Ishikawa (cell line): ENCODE measurements at regions not wholly inside any gene's neighbourhood (a gene's known extent, or its start where the extent isn't known, plus 50 kb on each side); places are given as distances from the start of the nearest gene placed in this dataset.

Experiments
- CREB1 ChIP-seq: IDR thresholded peaks from 2 replicates; pipeline ENCODE4 v1.6.1; 2012; ENCODE audit warnings: low read depth
- EP300 ChIP-seq: IDR thresholded peaks from 2 replicates; pipeline ENCODE4 v1.6.1; 2012; ENCODE audit warnings: borderline replicate concordance
- MAX ChIP-seq: IDR thresholded peaks from 2 replicates; pipeline ENCODE4 v1.6.1; 2012
- RAD21 ChIP-seq: IDR thresholded peaks from 2 replicates; pipeline ENCODE4 v1.6.1; 2012; ENCODE audit warnings: low read depth
- TAF1 ChIP-seq: IDR thresholded peaks from 2 replicates; pipeline ENCODE4 v1.6.1; 2012; ENCODE audit warnings: low read depth, mild to moderate bottlenecking
- TCF12 ChIP-seq: IDR thresholded peaks from 2 replicates; pipeline ENCODE4 v1.6.1; 2012; ENCODE audit warnings: low read depth
- TF ChIP-seq, protein P1 (sequence below): IDR thresholded peaks from 2 replicates; pipeline ENCODE4 v1.6.1; 2012; ENCODE audit warnings: low read depth, mild to moderate bottlenecking

DNA sequence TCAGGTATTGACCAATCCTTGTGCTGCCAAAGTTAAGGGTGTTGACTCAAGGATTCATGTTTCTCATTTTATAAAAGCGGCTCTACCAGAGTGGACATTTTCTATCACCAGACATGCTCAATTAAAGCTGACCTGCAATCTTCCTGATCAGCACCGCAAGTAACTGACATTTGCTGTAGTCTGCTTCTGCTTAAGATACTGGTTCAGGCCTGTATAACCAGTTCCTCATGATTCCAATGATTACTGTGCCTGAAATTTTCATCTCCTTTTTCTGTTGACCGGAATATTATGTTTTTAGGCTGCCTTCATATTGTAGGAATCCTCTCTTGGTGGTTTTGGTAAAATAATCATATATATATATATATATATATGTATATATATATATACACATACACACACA, 160.2 kb upstream of the SPIN4 start:
- TF ChIP-seq, protein P1, sequence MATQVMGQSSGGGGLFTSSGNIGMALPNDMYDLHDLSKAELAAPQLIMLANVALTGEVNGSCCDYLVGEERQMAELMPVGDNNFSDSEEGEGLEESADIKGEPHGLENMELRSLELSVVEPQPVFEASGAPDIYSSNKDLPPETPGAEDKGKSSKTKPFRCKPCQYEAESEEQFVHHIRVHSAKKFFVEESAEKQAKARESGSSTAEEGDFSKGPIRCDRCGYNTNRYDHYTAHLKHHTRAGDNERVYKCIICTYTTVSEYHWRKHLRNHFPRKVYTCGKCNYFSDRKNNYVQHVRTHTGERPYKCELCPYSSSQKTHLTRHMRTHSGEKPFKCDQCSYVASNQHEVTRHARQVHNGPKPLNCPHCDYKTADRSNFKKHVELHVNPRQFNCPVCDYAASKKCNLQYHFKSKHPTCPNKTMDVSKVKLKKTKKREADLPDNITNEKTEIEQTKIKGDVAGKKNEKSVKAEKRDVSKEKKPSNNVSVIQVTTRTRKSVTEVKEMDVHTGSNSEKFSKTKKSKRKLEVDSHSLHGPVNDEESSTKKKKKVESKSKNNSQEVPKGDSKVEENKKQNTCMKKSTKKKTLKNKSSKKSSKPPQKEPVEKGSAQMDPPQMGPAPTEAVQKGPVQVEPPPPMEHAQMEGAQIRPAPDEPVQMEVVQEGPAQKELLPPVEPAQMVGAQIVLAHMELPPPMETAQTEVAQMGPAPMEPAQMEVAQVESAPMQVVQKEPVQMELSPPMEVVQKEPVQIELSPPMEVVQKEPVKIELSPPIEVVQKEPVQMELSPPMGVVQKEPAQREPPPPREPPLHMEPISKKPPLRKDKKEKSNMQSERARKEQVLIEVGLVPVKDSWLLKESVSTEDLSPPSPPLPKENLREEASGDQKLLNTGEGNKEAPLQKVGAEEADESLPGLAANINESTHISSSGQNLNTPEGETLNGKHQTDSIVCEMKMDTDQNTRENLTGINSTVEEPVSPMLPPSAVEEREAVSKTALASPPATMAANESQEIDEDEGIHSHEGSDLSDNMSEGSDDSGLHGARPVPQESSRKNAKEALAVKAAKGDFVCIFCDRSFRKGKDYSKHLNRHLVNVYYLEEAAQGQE = no peak
- no peak for TF ChIP-seq RAD21
- TF ChIP-seq TCF12 = no peak
- TF ChIP-seq CREB1 = no peak
- no peak for TF ChIP-seq TAF1
- no peak for TF ChIP-seq MAX
- no peak for TF ChIP-seq EP300
